ENCODE measurements at regions not wholly inside any gene's neighbourhood (a gene's known extent, or its start where the extent isn't known, plus 50 kb on each side); places are given as distances from the start of the nearest gene placed in this dataset.
"Not testable (repeated sequence)": the region's sequence is repeated elsewhere in the genome, so short reads cannot be mapped to it uniquely, and the experiment has no call there.

DNA sequence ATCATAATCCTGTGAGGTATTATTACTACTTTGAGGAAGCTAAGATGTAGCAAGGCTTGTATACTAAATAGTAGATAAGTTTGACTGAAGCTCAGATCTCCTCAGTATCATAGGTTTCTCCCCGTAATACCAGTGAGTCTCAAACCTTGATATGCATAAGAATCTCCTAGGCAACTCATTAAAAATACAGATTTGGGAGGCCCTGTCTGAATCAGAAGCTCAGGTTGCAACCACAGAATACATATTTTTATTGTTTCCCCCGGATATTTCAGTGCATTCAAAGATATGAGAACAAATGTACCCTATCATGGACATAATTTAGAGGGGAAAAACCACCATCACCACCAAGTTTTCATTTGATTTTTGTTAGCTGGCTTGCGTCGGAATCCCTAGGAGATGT lies 242.1 kb upstream of the C2CD4B start:
- no peak for DNase-seq (ENCODE audit: low read depth in 2 of 2)

GRCh38 chr15:62407962-62408361 lies 242.9 kb upstream of the C2CD4B start:
- no peak for DNase-seq (ENCODE audit: low read depth in 2 of 2)

- no peak for DNase-seq (ENCODE audit: low read depth in 2 of 2)
These were observed 244.4 kb upstream of the C2CD4B start for GRCh38 chr15:62409466-62409865.

- DNase-seq (ENCODE audit: low read depth in 2 of 2), result no peak
These were observed 247.6 kb upstream of the C2CD4B start for GRCh38 chr15:62412686-62413085.

DNA sequence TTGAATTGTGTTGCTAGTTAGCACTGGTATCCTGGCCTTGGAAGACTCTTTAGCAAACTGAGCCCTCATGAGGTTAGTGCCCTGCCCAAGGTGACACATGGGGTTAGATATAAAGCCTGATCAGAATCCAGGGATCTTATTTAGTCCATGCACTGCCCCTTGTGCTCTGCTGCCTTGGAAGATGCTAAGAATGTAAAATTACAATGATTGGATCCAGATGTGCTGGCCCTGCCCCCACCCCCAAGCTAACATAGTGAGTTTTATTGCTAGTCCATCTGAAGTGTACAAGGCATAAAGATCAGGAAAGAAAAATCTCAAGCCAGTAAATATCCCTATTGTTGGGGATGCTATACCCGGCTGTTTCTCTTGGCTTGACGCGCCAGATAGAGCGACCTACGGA lies 248.1 kb upstream of the C2CD4B start:
- DNase-seq (ENCODE audit: low read depth in 2 of 2), result no peak

DNA sequence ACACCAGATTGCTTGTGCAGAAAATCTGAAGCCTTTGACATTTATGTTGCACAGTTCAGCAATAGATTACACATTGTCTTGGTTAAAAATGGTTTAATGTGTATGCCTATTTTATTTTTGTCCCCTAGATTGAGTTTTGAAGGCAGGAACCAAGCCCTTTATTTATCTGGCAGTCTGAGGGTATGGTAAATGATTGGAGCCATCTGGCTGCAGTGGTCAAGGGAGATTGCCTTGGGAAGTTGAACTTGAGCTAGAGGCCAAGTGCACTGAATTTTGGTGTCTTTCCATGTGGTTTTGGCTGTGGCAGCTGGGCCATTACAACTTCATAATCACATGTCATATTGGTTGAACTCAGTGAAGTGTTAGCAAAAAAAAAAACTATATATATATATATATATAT lies 248.7 kb upstream of the C2CD4B start:
- DNase-seq (ENCODE audit: low read depth in 2 of 2), result no peak

- DNase-seq (ENCODE audit: low read depth in 2 of 2), result no peak
These were observed 250.4 kb upstream of the C2CD4B start for GRCh38 chr15:62415498-62415897.

DNA sequence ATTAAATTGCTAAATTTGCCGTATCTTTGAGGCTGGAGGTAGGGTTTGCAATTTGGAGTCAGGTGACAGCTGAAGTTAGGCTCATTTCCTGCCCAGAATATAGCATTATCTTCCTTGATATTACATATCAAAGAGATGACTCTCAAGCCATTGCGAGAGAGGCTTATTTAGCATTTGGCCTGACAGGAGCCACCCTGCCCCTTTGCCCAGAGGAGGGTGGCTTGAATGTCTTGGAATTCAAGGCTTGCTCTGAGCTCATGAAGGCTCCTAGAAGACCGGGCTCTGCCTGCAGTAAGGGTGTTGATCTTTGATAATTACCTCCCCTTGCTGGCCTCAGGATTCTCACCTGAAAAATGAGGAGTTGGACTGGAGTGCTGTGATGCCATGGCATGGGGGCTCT lies 251.4 kb upstream of the C2CD4B start:
- no peak for DNase-seq (ENCODE audit: low read depth in 2 of 2)

DNA sequence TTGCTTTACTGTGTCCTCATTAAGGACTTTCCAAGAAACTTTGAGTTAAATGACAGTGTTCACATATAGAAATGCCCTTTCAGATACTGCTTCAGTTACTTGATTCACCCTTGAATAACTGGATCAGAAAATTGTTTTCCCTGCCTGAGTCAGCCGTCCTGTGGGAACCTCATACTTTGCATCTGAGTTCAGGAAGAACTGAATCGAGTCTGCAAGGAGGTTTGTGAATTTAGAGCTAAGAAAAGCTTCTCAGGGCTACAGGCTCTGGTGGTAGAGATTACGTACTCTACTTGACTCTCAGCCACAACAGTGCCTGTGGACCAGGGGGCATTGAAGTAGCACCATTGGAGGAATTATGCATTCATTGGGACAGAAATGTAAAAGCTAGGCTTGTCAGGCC lies 252.4 kb upstream of the C2CD4B start:
- no peak for DNase-seq (ENCODE audit: low read depth in 2 of 2)

GRCh38 chr15:62418496-62418895 lies 253.4 kb upstream of the C2CD4B start:
- DNase-seq (ENCODE audit: low read depth in 2 of 2), result not testable (repeated sequence)

DNA sequence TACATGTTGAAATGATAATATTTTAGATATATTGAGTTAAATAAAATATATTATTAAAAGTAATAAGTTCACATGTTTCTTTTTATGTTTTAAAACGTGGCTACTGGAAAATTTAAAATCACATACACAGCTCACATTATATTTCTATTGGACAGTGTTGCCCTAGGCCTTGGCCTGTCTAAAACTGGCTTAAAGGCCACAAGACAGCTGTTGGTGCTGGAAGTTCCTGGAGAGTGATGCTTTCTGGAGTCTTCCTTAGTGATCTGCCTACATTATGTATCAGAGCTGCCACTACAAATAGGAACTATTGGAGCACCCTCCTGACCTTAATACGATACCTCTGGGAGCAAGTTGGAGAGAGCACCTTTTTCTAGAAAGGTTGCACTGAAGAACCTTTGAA lies 254.1 kb upstream of the C2CD4B start:
- no peak for DNase-seq (ENCODE audit: low read depth in 2 of 2)

- DNase-seq (ENCODE audit: low read depth in 2 of 2), result not testable (repeated sequence)
These were observed 255.3 kb upstream of the C2CD4B start for GRCh38 chr15:62420371-62420770.

DNA sequence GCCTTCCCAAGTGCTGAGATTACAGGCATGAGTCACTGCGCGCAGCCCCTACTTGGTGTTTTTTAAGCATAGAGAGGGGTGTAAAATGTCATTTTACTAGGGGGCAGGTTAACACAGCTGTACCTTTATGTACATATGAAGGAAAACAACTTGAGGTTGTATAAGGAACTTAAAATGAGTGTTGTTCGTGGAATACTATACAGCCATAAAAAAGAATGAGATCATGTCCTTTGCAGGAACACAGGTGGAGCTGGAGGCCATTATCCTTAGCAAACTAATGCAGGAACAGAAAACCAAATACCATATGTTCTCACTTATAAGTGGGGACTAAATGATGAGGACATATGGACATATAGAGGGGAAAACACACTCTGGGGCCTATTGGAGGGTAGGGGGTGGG lies 256.2 kb upstream of the C2CD4B start:
- no peak for DNase-seq (ENCODE audit: low read depth in 2 of 2)

DNA sequence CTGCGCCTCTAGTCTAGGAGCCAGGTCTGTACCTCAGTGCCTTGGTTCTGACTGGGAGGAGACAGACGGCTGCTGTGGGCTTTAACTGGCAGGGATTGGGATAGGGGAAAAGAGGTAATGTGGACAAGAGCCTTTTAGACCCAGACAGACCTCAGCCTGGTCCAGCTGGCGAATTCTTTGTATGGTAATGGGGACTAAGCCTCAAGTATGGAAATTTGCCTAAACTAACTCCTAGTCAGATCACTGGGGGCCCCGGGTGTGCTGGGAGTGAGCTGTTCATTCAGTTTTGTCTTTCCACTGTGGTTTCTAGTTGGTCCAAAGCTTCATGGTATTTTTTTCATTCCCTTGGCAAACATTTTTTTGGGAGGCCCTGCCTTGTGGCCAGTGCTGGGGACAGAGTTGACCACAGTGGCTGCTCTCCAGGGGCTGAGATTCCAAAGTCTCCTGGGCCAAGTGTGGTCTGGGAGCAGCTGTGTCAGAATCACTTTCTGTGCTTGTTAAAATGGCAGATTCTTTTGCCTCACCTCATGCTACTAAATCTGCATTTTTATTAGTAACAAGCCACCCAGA lies 261.4 kb upstream of the C2CD4B start:
- no peak for DNase-seq (ENCODE audit: low read depth in 2 of 2)

DNA sequence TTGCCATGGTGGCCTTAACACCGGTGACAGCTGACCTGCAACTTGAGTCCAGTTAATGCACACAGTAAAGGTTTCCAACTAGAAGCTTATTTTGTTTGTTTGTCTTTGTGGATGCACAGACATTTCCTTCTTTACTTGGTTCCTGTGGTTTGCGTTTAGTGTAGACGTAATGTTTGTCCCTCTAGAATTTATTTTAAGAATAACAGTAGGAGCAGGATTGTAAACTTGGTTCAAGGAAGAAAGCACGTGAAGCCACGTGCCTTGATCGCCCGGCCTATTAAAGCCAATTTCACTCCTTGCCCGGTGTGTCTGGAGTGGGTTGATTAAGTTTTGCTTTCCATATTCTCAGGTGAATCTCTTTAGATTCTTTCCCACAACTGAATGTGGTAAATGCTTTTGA lies 263.2 kb upstream of the C2CD4B start:
- no peak for DNase-seq (ENCODE audit: low read depth in 2 of 2)

DNA sequence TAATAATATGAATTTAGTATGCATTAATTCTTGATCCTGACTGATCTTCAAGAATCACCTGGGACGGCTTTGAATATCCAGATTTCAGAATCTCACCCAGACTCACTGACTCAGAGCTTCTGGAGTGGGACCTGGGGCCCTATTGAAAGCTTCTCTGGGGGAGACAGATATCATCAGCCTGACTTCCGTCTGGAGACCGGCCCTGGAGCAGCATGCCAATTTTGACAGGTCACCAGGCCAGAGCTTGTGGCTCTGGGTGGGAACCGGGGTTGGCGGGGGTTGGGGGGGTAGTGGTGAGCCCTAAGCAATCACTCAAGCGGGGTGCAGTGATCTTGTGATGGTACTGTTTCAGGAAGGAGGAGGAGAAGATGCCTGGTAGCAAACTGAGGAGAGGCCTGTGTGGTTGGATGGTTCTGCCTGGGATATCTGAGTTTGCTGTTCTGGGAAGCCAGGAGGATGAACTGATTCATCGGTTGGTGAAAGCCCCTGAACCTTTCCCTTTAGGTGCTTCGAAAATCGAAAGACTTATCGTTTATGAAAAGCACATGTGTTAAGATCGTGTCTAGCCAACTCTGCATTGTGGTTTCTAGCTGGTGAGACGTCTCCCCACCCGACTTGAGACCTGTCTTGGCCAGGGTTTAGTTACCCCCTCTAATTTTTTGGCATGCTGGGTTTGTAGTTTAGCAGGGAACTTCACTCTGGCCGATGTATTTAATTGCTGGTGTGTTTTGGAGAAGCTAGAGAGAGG lies 263.9 kb upstream of the C2CD4B start:
- no peak for DNase-seq (ENCODE audit: low read depth in 2 of 2)

DNA sequence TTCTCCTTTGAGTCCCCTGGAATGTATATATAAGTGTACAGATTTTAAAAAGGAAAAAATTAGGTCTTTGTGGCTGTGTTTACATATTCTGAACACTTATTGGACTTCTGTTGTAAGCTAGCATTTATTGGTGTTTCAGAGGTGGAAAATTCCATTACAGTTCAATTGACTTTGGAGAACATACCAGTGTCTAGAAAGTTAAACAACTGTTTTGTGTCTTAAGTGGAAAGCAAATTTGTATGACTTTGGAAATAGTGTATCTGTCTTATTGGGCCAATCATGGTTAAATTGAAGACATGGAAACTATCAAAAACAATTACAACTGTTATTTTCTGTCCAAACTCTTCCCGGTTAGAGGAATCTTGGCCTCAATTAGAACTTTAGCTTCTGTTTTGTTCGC lies 265.0 kb upstream of the C2CD4B start:
- DNase-seq (ENCODE audit: low read depth in 2 of 2), result no peak

GRCh38 chr15:62430552-62430951 lies 265.5 kb upstream of the C2CD4B start:
- no peak for DNase-seq (ENCODE audit: low read depth in 2 of 2)

DNA sequence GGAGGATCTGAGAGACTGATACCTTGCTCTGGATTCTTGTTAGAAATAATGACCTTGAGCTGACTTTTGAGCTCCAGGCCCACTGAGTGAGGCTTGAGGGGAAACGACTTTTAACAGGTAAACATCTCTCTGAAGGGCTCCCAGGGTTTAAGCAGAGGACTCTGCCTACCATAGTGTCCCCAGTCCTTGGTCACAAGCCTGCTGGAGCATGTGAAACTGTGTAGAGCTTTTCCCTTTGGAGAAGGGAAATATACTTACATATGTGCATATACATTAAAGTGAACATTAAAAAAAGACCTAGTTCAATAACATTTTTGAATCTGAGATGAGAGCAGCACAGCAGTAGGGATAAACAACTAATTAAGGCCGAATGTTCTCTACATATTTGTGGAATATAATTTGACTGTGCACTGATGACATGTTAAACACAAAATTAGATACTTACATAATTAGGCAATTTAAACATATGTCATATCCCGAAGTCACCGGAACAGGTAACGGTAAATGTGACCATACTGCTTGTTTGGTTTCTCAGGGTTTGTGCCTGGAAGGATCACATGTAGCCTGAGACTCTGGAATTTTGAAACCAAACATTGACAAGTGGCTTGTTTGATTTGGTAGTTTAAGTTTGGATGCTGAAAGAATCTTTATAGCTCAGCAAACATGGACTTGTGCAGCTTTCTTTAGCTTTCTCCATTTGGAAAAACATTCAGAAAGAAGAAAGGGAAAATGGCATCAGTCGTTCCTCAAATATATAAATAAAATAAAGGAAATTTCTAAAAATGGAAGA lies 266.1 kb upstream of the C2CD4B start:
- no peak for DNase-seq (ENCODE audit: low read depth in 2 of 2)

DNA sequence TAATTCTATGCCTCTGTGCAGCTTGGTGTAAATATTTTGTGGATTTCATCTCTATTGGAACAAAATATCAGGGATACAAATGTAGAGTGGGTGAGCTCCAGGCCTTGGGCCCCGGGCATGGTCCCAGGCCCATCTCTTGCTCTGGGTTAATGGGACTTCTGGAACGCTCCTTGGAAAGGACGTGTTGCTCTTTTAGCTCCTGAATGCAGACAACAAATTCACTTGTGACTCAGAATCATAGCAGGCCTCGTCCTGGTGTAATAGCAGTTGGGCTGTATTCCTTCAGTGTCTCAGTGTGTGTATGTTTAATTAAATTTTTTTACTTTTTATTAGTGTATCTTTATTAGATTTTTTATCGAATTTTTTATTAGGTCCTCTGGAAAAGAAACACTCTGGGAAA lies 266.7 kb upstream of the C2CD4B start:
- DNase-seq (ENCODE audit: low read depth in 2 of 2), result no peak

DNA sequence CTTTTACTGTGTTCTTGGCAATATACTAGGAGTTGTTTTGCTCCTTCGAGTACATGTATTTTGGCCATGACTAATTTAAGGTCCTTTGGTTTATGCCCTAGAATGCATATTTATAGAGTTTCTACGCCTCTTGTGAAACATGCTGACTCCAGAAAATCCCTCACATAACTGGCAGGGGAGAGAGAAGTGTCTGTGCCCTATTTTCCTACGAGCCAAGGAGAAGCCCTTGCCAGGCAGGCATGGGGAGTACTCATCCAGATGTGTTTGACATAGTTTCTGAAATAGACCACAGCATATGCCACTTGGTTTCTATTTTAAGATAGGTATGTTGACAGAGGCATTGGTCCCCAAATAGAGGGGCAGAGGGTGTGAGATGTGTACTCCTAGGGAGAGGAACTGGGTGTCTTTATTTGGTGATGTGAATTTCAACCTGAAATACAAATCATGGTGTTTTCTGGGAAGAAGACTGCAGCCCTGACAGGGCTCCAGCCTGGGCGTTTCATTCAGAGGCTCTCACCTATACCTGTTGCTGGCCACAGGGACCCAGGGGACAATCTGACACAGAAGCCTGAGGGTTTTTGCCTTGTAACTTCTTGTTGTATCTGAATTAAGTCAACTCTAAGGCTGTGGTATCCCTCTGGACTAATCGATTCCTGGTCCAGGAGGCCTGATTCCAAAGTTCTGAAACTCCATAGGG lies 267.8 kb upstream of the C2CD4B start:
- no peak for DNase-seq (ENCODE audit: low read depth in 2 of 2)

DNA sequence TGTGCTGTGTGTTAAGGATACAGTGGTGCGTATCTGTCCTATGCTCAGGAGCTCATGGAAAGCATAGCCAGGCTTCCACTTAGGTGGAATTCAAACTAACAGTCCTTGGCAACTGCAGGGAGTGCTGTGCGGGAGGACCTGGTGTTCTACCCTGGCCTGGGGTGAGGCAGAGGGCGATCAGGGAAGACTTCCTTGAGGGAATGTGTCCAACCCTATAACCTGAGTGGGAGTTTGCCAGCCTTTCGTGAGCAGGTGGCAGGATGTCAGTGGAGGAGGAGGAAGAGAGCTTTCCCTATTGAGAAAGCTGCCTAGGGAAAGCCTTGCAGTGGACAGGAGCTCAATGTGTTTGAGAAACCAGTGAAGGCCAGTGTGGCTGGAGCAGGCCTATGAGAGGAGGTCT lies 271.1 kb upstream of the C2CD4B start:
- no peak for DNase-seq (ENCODE audit: low read depth in 2 of 2)
